ENCODE measurements at regions not wholly inside any gene's neighbourhood (a gene's known extent, or its start where the extent isn't known, plus 50 kb on each side); places are given as distances from the start of the nearest gene placed in this dataset.

- H3K4me1 Mint-ChIP-seq (ENCODE audit: low read depth, unreplicated experiment): no peaks in the 10 kb centered on the region
Observed at GRCh38 chr3:176896165-176896564, 301.1 kb downstream of the TBL1XR1 start.

GRCh38 chr3:176879710-176880109 is 317.6 kb downstream of the TBL1XR1 start:
- DNase-seq: no peak
- H3K27me3 Mint-ChIP-seq (ENCODE audit: unreplicated experiment): peaks cover 1% of the 10 kb centered on the region
- TF ChIP-seq CTCF (IDR thresholded peaks at IDR 0.05; ENCODE audit: partially characterized antibody, unreplicated experiment): no peak
- H3K9me3 Mint-ChIP-seq (ENCODE audit: unreplicated experiment): no peaks in the 10 kb centered on the region
- no peak overlapping the region for H3K4me3 Mint-ChIP-seq (ENCODE audit: unreplicated experiment)
- H3K27ac Mint-ChIP-seq (ENCODE audit: unreplicated experiment): no peak overlapping the region
- peaks cover 6% of the 10 kb centered on the region for H3K36me3 Mint-ChIP-seq (ENCODE audit: unreplicated experiment)
- H3K4me1 Mint-ChIP-seq (ENCODE audit: low read depth, unreplicated experiment): no peaks in the 10 kb centered on the region

More at GRCh38 chr3:176896165-176896564, 301.1 kb downstream of the TBL1XR1 start:
- Mint-ChIP-seq H3K27ac (ENCODE audit: unreplicated experiment) (no peak overlapping the region), H3K4me3 (ENCODE audit: unreplicated experiment) (no peak overlapping the region), H3K27me3 (ENCODE audit: unreplicated experiment) (peaks cover 2% of the 10 kb centered on the region), H3K9me3 (ENCODE audit: unreplicated experiment) (peaks cover 5% of the 10 kb centered on the region), H3K36me3 (ENCODE audit: unreplicated experiment) (peaks cover 11% of the 10 kb centered on the region)
- DNase-seq: no peak
- no peak for TF ChIP-seq CTCF (IDR thresholded peaks at IDR 0.05; ENCODE audit: partially characterized antibody, unreplicated experiment)

- Mint-ChIP-seq H3K36me3 (ENCODE audit: unreplicated experiment) (peaks cover 11% of the 10 kb centered on the region), H3K27ac (ENCODE audit: unreplicated experiment) (no peak overlapping the region), H3K4me3 (ENCODE audit: unreplicated experiment) (no peak overlapping the region), H3K4me1 (ENCODE audit: low read depth, unreplicated experiment) (peaks cover 3% of the 10 kb centered on the region), H3K9me3 (ENCODE audit: unreplicated experiment) (no peaks in the 10 kb centered on the region), H3K27me3 (ENCODE audit: unreplicated experiment) (no peaks in the 10 kb centered on the region)
- DNase-seq: no peak
- TF ChIP-seq CTCF (IDR thresholded peaks at IDR 0.05; ENCODE audit: partially characterized antibody, unreplicated experiment): no peak
Observed at GRCh38 chr3:176873261-176873660, 324.0 kb downstream of the TBL1XR1 start.

GRCh38 chr3:176872771-176873209 is 324.5 kb downstream of the TBL1XR1 start:
- Mint-ChIP-seq H3K27ac (ENCODE audit: unreplicated experiment) (no peak overlapping the region), H3K4me3 (ENCODE audit: unreplicated experiment) (no peak overlapping the region), H3K4me1 (ENCODE audit: low read depth, unreplicated experiment) (peaks cover 3% of the 10 kb centered on the region), H3K9me3 (ENCODE audit: unreplicated experiment) (no peaks in the 10 kb centered on the region), H3K27me3 (ENCODE audit: unreplicated experiment) (no peaks in the 10 kb centered on the region), H3K36me3 (ENCODE audit: unreplicated experiment) (peaks cover 11% of the 10 kb centered on the region)
- DNase-seq: peak; percentile 52
- peak; percentile 76 for TF ChIP-seq CTCF (IDR thresholded peaks at IDR 0.05; ENCODE audit: partially characterized antibody, unreplicated experiment)

GRCh38 chr3:176870451-176870850 is 326.8 kb downstream of the TBL1XR1 start:
- H3K4me3 Mint-ChIP-seq (ENCODE audit: unreplicated experiment): no peak overlapping the region
- peaks cover 2% of the 10 kb centered on the region for H3K9me3 Mint-ChIP-seq (ENCODE audit: unreplicated experiment)
- TF ChIP-seq CTCF (IDR thresholded peaks at IDR 0.05; ENCODE audit: partially characterized antibody, unreplicated experiment): no peak
- H3K27ac Mint-ChIP-seq (ENCODE audit: unreplicated experiment): no peak overlapping the region
- peaks cover 5% of the 10 kb centered on the region for H3K36me3 Mint-ChIP-seq (ENCODE audit: unreplicated experiment)
- H3K27me3 Mint-ChIP-seq (ENCODE audit: unreplicated experiment): no peaks in the 10 kb centered on the region
- no peak for DNase-seq
- peaks cover 3% of the 10 kb centered on the region for H3K4me1 Mint-ChIP-seq (ENCODE audit: low read depth, unreplicated experiment)

Data from glutamatergic neuron (in vitro differentiated cells).